Ovary (tissue), 7 donors: ENCODE measurements at regions not wholly inside any gene's neighbourhood (a gene's known extent, or its start where the extent isn't known, plus 50 kb on each side); places are given as distances from the start of the nearest gene placed in this dataset.

ENCODE experiments used
- DNase-seq, 5 donors: peaks; one replicate each; pipeline ENCODE4 v3.0.0-alpha.2; 2019 to 2020
- H3K27ac ChIP-seq, 2 donors: fragments of 200-600 bp; one replicate each; pipeline versions ENCODE4 v1.5.1 to v1.8.0; 2019 to 2022
- H3K27me3 ChIP-seq: fragments of 200-600 bp; one replicate; pipeline ENCODE4 v1.8.0; 2022
- H3K36me3 ChIP-seq: fragments of 200-600 bp; sonication (generic); one replicate; pipeline ENCODE4 v1.5.1; 2019
- H3K4me1 ChIP-seq: one replicate; pipeline ENCODE4 v1.8.1; 2013; ENCODE audit warnings: mild to moderate bottlenecking, moderate library complexity; ENCODE audit not compliant: insufficient read depth
- H3K4me3 ChIP-seq: fragments of 200-600 bp; sonication (generic); one replicate; pipeline ENCODE4 v1.5.1; 2017
- H3K9me3 ChIP-seq, 2 donors: fragments of 200-600 bp in 1 of 2; sonication (generic) in 1 of 2; one replicate each; pipeline versions ENCODE4 v1.5.1 to v1.8.1; 2013 to 2019; ENCODE audit warnings: mild to moderate bottlenecking in 1 of 2, moderate library complexity in 1 of 2
- EP300 ChIP-seq: sonication (generic); formaldehyde crosslinking; IDR thresholded peaks from one replicate; pipeline ENCODE4 v1.6.1; 2017; ENCODE audit warnings: antibody characterized with exemption
- POLR2A ChIP-seq: fragments of 450-650 bp; IDR thresholded peaks from one replicate; pipeline ENCODE4 v1.6.1; 2017; ENCODE audit warnings: antibody characterized with exemption, mild to moderate bottlenecking, moderate library complexity
- WGBS, 3 donors: extraction: QIAGEN DNeasy Blood & Tissue Kit in 1 of 3; methylation state at CpG; one replicate each; pipeline versions ENCODE4 v1.1.5 to v1.1.7; 2013 to 2017; 5-methylcytosine and 5-hydroxymethylcytosine counted together
- intact Hi-C, 4 donors: fragments of 100-400 bp; cut with DNase I; formaldehyde crosslinking; loops; one replicate each; pipeline versions ENCODE4 v1.11.0 to v1.15.1; 2022 to 2023
- TF ChIP-seq, protein P1 (sequence below), 3 donors: fragments of 450-650 bp in 2 of 3; fragments of 200-600 bp in 1 of 3; IDR thresholded peaks; one replicate each; pipeline versions ENCODE4 v1.5.1 to v1.8.0; 2016 to 2022; ENCODE audit warnings: antibody characterized with exemption in 3 of 3, mild to moderate bottlenecking in 1 of 3
- donor health status: DM: no; HTN: no; CAD: no; lungs with moderate emphysema.
- donor health status: DM: no; HTN: no; CAD: no.
- donor health status: Bipolar disorder and iron deficiency.
- donor health status: DM: no; HTN: no; CAD: no.
- donor health status: DM: yes; HTN: yes; CAD: no.

DNA sequence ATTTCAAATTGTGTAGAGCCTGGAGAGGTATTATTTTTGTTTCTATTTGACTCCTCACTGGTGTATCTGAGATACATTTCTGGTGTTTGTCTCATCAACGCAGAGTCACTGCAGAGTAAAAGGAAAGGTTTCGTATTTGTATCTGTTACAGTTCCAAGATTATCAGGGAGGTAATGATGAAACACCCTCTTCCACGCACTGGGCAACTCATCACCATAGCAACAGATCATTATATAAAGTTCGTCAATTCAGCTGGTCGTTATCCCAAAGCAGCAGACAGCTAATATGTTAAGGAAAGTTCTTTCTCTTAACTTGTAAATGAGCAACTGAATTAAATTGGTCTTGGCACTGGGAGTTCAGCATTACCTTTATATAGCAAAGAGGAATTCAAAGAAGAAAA, 513.5 kb downstream of the MTRR start:
- Histone ChIP-seq H3K27me3 (no peaks in the 10 kb centered on the region), H3K36me3 (no peaks in the 10 kb centered on the region), H3K4me3 (no peak overlapping the region), H3K27ac (no peak overlapping the region), H3K4me1 (no peaks in the 10 kb centered on the region), H3K9me3 (no peaks in the 10 kb centered on the region)
- no peak for TF ChIP-seq POLR2A
- TF ChIP-seq, protein P1, sequence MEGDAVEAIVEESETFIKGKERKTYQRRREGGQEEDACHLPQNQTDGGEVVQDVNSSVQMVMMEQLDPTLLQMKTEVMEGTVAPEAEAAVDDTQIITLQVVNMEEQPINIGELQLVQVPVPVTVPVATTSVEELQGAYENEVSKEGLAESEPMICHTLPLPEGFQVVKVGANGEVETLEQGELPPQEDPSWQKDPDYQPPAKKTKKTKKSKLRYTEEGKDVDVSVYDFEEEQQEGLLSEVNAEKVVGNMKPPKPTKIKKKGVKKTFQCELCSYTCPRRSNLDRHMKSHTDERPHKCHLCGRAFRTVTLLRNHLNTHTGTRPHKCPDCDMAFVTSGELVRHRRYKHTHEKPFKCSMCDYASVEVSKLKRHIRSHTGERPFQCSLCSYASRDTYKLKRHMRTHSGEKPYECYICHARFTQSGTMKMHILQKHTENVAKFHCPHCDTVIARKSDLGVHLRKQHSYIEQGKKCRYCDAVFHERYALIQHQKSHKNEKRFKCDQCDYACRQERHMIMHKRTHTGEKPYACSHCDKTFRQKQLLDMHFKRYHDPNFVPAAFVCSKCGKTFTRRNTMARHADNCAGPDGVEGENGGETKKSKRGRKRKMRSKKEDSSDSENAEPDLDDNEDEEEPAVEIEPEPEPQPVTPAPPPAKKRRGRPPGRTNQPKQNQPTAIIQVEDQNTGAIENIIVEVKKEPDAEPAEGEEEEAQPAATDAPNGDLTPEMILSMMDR (IDR thresholded peaks at IDR 0.05): no peak
- no peak for TF ChIP-seq EP300
- intact Hi-C loops: no loop called here
- WGBS, 3 donors: 33 to 52% (median 44%) methylated on average over 5 of the region's 5 CpGs
- no peak for DNase-seq

DNA sequence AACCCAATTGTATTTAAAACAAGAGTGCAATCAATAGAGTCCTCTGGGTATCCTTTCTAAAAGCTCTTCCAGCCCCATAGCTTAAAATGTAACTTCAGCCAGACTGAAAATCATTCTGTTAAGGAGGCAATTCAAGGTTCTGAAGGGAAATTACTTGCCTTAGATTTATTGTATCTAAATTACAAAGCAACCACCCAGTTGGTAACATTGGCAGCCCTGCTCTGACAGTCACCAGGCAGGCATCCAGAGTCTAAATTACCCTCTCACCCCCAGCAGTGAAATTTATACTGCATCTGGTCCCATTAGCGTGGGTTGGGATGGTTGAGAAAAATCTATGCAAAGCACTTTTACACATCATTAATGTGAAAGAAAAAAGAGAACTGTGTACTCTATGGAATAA, 514.7 kb downstream of the MTRR start:
- no peak overlapping the region for H3K4me3 ChIP-seq
- 53 to 76% (median 68%) methylated on average over 1 of the region's 1 CpG for WGBS, 3 donors
- no peak for DNase-seq

DNA sequence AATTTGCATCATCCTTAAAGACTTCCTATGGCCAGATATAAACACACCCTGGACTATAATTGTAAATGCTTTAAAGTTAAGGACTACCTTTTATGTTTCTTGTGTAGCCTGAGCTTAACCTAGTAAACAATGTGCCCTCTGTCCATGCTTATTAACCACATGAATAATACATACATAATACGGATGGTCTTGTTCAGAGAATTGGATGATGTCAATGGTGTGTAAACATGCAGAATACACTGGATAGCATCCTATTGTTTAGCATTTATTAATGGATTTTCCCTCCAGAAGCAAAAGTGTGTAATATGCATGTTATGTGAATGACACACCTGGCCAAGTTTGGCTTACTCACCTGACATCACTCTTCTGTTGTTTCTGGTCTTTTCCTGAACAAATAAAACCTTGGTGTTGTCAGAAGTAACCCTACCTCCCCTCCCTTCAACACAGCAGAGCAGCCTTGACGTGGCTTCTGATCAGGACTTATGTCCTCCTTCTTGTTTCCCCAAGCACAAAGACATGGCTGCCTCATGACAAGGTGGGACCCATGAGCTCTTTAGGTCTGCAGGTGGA, 517.9 kb downstream of the MTRR start:
- WGBS, 3 donors: 82 to 90% (median 86%) methylated on average over 2 of the region's 2 CpGs
- intact Hi-C loops: no loop called here
- DNase-seq: no peak

More for the DNA sequence above, 514.7 kb downstream of the MTRR start:
- Histone ChIP-seq H3K27ac (no peak overlapping the region), H3K4me1 (no peaks in the 10 kb centered on the region), H3K9me3 (no peaks in the 10 kb centered on the region), H3K36me3 (no peaks in the 10 kb centered on the region), H3K27me3 (no peaks in the 10 kb centered on the region)
- TF ChIP-seq POLR2A: no peak
- TF ChIP-seq EP300: no peak
- TF ChIP-seq, protein P1 (IDR thresholded peaks at IDR 0.05): no peak
- intact Hi-C loops: no loop called here

DNA sequence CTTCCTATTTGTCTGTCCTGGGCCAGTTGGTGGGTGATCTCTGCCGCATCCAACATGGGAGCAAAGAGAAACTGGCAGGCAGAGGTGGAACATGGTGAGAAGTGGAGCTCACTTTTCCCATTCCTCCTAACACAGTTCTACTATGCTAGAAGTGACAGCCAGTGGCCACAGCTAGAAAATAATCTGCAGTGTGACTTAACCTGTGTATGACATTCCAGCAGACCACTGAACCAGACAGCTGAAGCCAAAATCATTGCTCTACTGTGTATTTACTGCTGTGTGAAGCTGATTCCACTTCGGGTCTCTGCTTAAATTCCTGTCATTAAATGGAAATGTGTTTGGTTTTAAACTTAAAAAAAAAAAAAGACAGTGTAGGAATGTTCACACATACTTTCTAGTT, 523.0 kb downstream of the MTRR start:
- intact Hi-C loops: no loop called here
- no peaks in the 10 kb centered on the region for H3K27me3 ChIP-seq
- H3K36me3 ChIP-seq: no peaks in the 10 kb centered on the region
- 54 to 60% (median 55%) methylated on average over 2 of the region's 2 CpGs for WGBS, 3 donors
- H3K4me1 ChIP-seq: no peaks in the 10 kb centered on the region
- no peak overlapping the region for H3K4me3 ChIP-seq
- TF ChIP-seq EP300 (no peak), POLR2A (no peak)
- TF ChIP-seq, protein P1 (IDR thresholded peaks at IDR 0.05): no peak
- no peak overlapping the region for H3K27ac ChIP-seq
- no peaks in the 10 kb centered on the region for H3K9me3 ChIP-seq
- DNase-seq: no peak

More for the DNA sequence above, 517.9 kb downstream of the MTRR start:
- H3K4me3 ChIP-seq: no peak overlapping the region
- H3K27ac ChIP-seq: no peak overlapping the region
- TF ChIP-seq EP300 (no peak), POLR2A (no peak)
- TF ChIP-seq, protein P1 (IDR thresholded peaks at IDR 0.05): no peak
- no peaks in the 10 kb centered on the region for H3K9me3 ChIP-seq
- no peaks in the 10 kb centered on the region for H3K27me3 ChIP-seq
- no peaks in the 10 kb centered on the region for H3K4me1 ChIP-seq
- no peaks in the 10 kb centered on the region for H3K36me3 ChIP-seq
